Spinal cord (tissue), 9 donors: ENCODE measurements at regions not wholly inside any gene's neighbourhood (a gene's known extent, or its start where the extent isn't known, plus 50 kb on each side); places are given as distances from the start of the nearest gene placed in this dataset.
"Not testable (repeated sequence)": the region's sequence is repeated elsewhere in the genome, so short reads cannot be mapped to it uniquely, and the experiment has no call there.

Experiments used
- DNase-seq, 6 donors: peaks; one replicate each; pipeline versions ENCODE4 v3.0.0 to v3.0.0-alpha.2; 2013 to 2015; ENCODE audit warnings: low spot score in 6 of 6, low read depth in 4 of 6
- H3K27ac ChIP-seq: one replicate; pipeline ENCODE4 v1.5.1; 2013; ENCODE audit warnings: low read depth, low read length, control low read depth
- H3K27me3 ChIP-seq: one replicate; pipeline ENCODE4 v1.6.1; 2013; ENCODE audit warnings: low read length; ENCODE audit not compliant: control insufficient read depth, insufficient read depth
- H3K36me3 ChIP-seq: one replicate; pipeline ENCODE4 v1.6.1; 2013; ENCODE audit warnings: low read length; ENCODE audit not compliant: control insufficient read depth, insufficient read depth
- H3K4me1 ChIP-seq: one replicate; pipeline ENCODE4 v1.6.1; 2013; ENCODE audit warnings: low read length; ENCODE audit not compliant: control insufficient read depth, insufficient read depth
- H3K4me3 ChIP-seq: one replicate; pipeline ENCODE4 v1.5.1; 2013; ENCODE audit warnings: low read depth, low read length, control low read depth
- H3K9me3 ChIP-seq: one replicate; pipeline ENCODE4 v1.6.1; 2013; ENCODE audit warnings: low read length; ENCODE audit not compliant: control insufficient read depth, insufficient read depth
- WGBS: methylation state at CpG from one replicate; pipeline ENCODE4 v1.1.5; 2013; ENCODE audit warnings: missing lambda C conversion rate; ENCODE audit not compliant: insufficient coverage; 5-methylcytosine and 5-hydroxymethylcytosine counted together
- donor health status: healthy.

DNA sequence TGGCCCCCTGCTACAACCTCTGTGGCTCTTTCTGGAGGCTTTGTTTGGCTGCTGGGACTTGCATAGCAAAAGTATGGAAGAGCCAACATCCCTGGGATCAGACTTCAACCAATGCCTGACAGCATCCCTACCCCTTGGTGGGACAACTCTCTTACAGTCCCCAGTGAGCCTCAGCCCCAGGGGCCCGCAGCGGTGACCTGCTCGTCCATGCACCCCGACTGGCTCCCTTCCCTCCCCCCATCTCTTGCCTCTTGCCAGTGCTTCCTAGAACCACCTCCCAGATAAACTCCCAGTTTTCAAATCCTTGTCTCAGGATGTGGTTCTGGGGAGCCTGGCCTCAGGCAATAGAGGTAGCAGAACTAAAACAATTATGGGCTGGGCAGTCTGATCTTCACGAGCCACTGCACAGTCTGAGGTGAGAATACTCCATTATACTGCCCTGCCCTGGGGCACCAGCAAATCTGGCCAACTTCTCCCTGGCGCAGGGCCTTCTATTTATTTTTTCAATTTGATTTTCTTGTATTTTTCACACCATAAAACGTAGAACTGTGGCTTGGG lies 86.6 kb upstream of the BRD7 start:
- no peak overlapping the region for H3K4me3 ChIP-seq
- no peak for DNase-seq
- no peak overlapping the region for H3K27ac ChIP-seq
- no peaks in the 10 kb centered on the region for H3K27me3 ChIP-seq
- no peaks in the 10 kb centered on the region for H3K9me3 ChIP-seq
- H3K4me1 ChIP-seq, result peaks cover 22% of the 10 kb centered on the region
- 88% methylated on average over 4 of the region's 7 CpGs for WGBS
- no peaks in the 10 kb centered on the region for H3K36me3 ChIP-seq

DNA sequence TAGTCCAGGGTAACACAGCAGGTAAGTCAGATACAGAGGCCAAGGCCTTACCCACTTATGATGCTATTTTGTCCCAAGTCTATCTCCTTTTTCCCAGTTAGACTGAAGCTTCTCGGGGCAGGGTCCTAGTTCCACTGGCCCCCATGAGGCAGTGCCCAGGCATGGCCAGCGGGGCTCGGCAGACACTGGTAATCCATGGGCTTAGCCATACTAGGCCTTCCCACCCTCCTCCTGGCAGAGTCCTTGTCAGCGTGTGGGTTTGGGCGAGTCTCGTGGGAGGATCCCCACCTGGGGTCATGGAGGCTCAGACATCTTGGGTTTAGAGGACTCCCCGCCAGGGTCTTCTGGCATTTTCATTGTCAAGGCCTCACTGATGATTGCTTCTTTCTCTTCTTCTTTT lies 84.7 kb upstream of the BRD7 start:
- Histone ChIP-seq H3K36me3 (no peaks in the 10 kb centered on the region), H3K27me3 (no peaks in the 10 kb centered on the region), H3K9me3 (no peaks in the 10 kb centered on the region), H3K27ac (no peak overlapping the region), H3K4me3 (no peak overlapping the region), H3K4me1 (peaks cover 4% of the 10 kb centered on the region)
- DNase-seq, result no peak
- WGBS, result 100% methylated on average over 4 of the region's 7 CpGs

DNA sequence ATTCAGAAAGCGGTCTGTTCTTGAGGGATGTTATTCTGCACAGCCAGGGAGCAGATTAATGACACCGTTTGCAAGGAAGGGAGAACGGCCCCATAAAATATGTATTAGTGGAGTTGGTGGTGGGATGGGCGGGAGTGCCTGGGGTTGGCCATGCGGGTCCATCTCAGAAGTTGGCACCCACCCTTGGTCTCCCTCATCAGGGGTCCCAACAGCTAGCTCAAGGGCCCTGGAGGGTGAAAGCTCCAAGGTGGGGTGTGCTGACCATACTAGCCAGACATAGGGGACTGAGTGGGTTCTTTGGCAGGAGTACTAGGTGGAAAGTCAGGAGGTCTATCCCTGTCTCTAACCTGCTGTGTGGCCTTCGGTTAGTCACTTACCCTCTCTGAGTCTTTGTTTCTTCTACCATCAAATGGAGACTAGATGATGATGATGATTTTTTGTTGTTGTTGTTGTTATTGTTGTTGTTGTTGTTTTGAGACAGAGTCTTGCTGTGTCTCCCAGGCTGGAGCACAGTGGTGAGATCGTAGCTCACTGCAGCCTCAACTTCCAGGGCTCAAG lies 83.2 kb upstream of the BRD7 start:
- WGBS, result 81% methylated on average over 3 of the region's 7 CpGs
- no peak for DNase-seq
- H3K4me1 ChIP-seq, result no peaks in the 10 kb centered on the region
- H3K4me3 ChIP-seq, result no peak overlapping the region
- H3K9me3 ChIP-seq, result no peaks in the 10 kb centered on the region
- H3K27ac ChIP-seq, result no peak overlapping the region
- no peaks in the 10 kb centered on the region for H3K36me3 ChIP-seq
- no peaks in the 10 kb centered on the region for H3K27me3 ChIP-seq

DNA sequence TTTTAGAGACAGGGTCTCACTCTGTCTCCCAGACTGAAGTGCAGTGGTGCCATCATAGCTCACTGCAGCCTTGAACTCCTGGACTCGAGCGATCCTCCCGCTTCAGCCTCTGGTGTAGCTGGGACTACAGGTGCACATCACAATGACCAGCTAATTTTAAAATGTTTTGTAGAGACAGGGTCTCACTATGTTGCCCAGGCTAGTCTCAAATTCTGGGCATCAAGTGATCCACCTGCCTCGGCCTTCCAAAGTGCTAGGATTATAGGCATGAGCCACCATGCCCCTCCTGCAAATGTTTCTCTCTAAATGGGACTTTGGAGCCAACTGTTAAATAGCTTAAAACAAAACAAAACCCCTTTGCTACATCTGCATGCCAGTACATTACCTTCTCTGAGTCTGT lies 82.2 kb upstream of the BRD7 start:
- H3K27ac ChIP-seq, result no peak overlapping the region
- WGBS, result 67% methylated on average over 4 of the region's 4 CpGs
- H3K36me3 ChIP-seq, result no peaks in the 10 kb centered on the region
- H3K27me3 ChIP-seq, result no peaks in the 10 kb centered on the region
- H3K4me3 ChIP-seq, result no peak overlapping the region
- H3K9me3 ChIP-seq, result no peaks in the 10 kb centered on the region
- H3K4me1 ChIP-seq, result peaks cover 4% of the 10 kb centered on the region
- DNase-seq, result no peak

DNA sequence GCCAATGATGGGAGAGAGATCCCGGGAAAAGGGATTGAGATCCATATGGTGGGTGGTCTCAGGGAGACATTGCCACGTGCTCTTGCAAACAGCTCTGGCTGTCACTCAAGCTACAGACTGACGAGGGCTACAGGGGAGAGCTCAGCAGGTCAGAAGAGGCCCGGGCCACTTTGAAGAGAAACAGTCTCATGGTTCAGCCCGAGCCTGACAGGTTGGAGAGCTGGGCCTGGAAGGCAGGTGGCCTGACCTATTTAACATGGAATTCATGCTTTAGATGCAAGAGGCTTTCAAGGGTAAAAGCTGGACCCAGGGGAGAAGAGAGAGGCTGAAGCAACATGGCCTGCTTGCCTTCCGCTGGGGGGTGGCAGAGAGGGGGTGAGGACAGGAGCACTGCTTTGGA lies 81.0 kb upstream of the BRD7 start:
- no peak overlapping the region for H3K27ac ChIP-seq
- no peak for DNase-seq
- peaks cover 11% of the 10 kb centered on the region for H3K4me1 ChIP-seq
- 39% methylated on average over 5 of the region's 6 CpGs for WGBS
- H3K27me3 ChIP-seq, result no peaks in the 10 kb centered on the region
- H3K9me3 ChIP-seq, result no peaks in the 10 kb centered on the region
- no peak overlapping the region for H3K4me3 ChIP-seq
- H3K36me3 ChIP-seq, result no peaks in the 10 kb centered on the region

DNA sequence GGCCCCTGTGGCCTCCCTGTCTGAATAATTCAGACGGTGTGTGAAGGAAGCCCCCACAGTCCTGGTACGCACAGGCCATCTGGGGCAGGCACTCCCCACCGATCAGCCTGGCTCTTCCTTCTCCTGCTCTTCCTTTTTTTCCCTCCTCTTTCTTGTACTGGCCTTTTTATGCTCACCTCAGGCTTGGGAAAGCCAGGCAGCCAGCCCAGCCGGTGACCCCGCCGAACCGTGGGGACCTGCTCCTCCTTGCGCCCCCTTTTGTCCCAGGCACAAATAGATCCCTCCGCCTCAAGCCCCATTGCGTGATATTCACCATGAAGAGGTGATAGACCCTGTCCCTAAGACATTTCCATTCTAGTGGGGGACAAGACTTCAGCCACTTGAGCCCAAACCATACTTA lies 80.2 kb upstream of the BRD7 start:
- H3K36me3 ChIP-seq, result no peaks in the 10 kb centered on the region
- DNase-seq, result no peak
- WGBS, result 77% methylated on average over 10 of the region's 10 CpGs

DNA sequence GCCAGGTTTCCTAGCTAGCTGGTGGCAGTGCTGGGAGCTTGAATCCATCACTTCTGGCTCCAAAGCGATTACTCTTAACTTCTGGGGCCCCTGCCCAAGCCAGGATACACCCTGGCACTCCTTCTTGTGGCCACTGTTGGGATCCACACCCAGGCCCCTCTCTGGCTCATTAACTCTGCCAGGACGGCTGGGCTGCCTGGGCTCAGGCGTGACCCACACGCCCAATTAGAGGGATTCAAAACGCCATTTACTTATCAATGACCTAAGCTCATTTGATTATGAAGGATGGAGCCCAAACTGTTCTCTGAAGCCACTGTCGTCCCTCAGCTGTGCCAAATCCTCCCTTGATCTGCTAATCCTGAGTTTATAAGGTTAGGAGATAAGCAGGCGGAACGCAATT lies 79.7 kb upstream of the BRD7 start:
- no peaks in the 10 kb centered on the region for H3K9me3 ChIP-seq
- no peak overlapping the region for H3K27ac ChIP-seq
- 76% methylated on average over 3 of the region's 8 CpGs for WGBS
- no peaks in the 10 kb centered on the region for H3K36me3 ChIP-seq
- H3K4me1 ChIP-seq, result peaks cover 11% of the 10 kb centered on the region
- no peak for DNase-seq
- no peaks in the 10 kb centered on the region for H3K27me3 ChIP-seq
- no peak overlapping the region for H3K4me3 ChIP-seq

More for the DNA sequence above, 80.2 kb upstream of the BRD7 start:
- Histone ChIP-seq H3K27ac (no peak overlapping the region), H3K9me3 (no peaks in the 10 kb centered on the region), H3K4me1 (peaks cover 11% of the 10 kb centered on the region), H3K4me3 (no peak overlapping the region), H3K27me3 (no peaks in the 10 kb centered on the region)

DNA sequence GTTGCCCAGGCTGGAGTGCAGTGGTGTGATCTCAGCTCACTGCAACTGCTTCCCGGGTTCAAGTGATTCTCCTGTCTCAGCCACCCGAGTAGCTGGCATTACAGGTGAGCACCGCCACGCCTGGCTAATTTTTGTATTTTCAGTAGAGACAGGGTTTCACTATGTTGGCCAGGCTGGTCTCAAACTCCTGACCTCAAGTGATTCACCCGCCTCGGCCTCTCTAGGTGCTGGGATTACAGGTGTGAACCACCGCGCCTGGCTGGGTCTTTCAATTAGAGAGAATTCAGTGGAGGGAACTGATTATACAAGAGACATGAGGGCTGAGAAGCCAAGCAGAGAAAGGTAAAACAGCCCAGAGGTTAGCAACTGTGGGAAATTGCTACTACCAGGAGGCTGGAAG lies 78.6 kb upstream of the BRD7 start:
- DNase-seq, H3K9me3 ChIP-seq, H3K4me3 ChIP-seq, H3K36me3 ChIP-seq, H3K27ac ChIP-seq, H3K27me3 ChIP-seq: not testable (repeated sequence)
- WGBS, result 90% methylated on average over 7 of the region's 8 CpGs
- H3K4me1 ChIP-seq, result peaks cover 11% of the 10 kb centered on the region

DNA sequence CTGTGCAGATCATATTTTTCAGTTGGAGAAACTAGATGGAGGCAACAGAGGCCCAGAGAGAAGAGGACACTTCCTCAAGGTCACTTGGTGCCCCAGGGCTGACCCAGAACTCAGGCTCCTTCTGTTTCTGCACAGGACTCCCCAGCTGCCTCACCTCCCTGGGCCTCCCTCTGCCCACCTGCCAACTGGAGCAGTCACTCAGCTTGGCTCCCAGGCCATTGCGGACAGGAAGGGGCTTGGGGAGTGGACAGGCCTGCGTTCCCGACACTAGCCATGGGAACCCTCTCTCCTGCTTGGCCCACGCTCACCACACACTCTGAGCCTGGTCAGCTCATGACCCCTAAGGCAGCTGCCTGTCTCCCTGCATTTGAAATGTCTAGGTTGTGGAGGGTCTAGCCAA lies 78.1 kb upstream of the BRD7 start:
- DNase-seq, result no peak
- Histone ChIP-seq H3K4me1 (peaks cover 11% of the 10 kb centered on the region), H3K27ac (no peak overlapping the region), H3K9me3 (peaks cover 3% of the 10 kb centered on the region), H3K36me3 (no peaks in the 10 kb centered on the region), H3K27me3 (no peaks in the 10 kb centered on the region), H3K4me3 (no peak overlapping the region)
- WGBS, result 93% methylated on average over 3 of the region's 4 CpGs
